HUES48 (cell line): ENCODE measurements at regions not wholly inside any gene's neighbourhood (a gene's known extent, or its start where the extent isn't known, plus 50 kb on each side); places are given as distances from the start of the nearest gene placed in this dataset.

Source experiments
- H3K27ac ChIP-seq: one replicate; pipeline ENCODE4 v1.7.0; 2013; ENCODE audit warnings: low read depth, low read length, inconsistent platforms
- H3K27me3 ChIP-seq: 2 replicates; pipeline ENCODE4 v1.6.1; 2013; ENCODE audit warnings: mild to moderate bottlenecking, low read length; ENCODE audit not compliant: control insufficient read depth, insufficient read depth
- H3K36me3 ChIP-seq: 2 replicates; pipeline ENCODE4 v1.6.1; 2013; ENCODE audit warnings: low read length; ENCODE audit not compliant: control insufficient read depth, insufficient read depth
- H3K4me1 ChIP-seq: 2 replicates; pipeline ENCODE4 v1.6.1; 2013; ENCODE audit warnings: mild to moderate bottlenecking, low read length; ENCODE audit not compliant: control insufficient read depth, insufficient read depth
- H3K4me3 ChIP-seq: 2 replicates; pipeline ENCODE4 v1.5.1; 2013; ENCODE audit warnings: mild to moderate bottlenecking, low read depth, low read length
- H3K9ac ChIP-seq: 2 replicates; pipeline ENCODE4 v1.6.1; 2013; ENCODE audit warnings: mild to moderate bottlenecking, low read depth, low read length, moderate library complexity
- H3K9me3 ChIP-seq: 2 replicates; pipeline ENCODE4 v1.6.1; 2013; ENCODE audit warnings: low read length; ENCODE audit not compliant: control insufficient read depth, insufficient read depth

DNA sequence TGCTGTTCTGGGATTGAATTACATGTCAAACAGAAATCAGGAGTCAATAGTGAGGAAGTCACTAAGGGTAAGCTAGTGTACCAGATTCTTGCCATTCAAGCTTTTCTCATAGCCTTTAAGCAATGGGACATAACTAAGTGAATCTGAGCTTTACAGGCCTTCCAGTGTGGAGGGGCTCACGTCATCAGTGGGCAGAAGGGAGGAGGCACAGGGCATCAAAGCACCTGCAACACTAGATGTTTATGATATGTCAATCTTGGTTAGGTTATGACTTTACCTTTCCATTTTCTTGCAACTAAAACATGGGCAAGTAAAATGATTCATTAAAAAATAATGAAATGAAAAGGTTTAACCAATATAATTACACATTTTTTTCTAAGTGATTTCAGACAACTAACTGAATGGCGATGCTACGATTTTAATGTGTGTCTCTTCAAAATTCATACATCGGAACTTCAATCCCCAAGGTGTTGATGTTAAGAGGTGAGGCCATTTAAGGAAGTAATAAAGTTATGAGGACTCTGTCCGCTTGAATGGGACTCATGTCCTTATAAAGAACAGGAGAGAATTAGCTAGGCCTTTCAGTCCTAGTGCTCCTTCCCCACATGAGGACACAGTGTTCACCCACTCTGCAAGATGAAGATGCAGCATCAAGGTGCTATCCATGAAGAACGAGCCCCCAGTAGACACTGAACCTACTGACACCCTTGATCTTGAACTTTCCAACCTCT lies 1169.2 kb upstream of the NXPH2 start:
- Histone ChIP-seq H3K9ac (no peak overlapping the region), H3K27ac (no peak overlapping the region), H3K9me3 (no peaks in the 10 kb centered on the region), H3K27me3 (no peaks in the 10 kb centered on the region), H3K4me1 (peaks cover 6% of the 10 kb centered on the region; the same call in 1 of the 2 replicates), H3K4me3 (no peak overlapping the region), H3K36me3 (no peaks in the 10 kb centered on the region)

DNA sequence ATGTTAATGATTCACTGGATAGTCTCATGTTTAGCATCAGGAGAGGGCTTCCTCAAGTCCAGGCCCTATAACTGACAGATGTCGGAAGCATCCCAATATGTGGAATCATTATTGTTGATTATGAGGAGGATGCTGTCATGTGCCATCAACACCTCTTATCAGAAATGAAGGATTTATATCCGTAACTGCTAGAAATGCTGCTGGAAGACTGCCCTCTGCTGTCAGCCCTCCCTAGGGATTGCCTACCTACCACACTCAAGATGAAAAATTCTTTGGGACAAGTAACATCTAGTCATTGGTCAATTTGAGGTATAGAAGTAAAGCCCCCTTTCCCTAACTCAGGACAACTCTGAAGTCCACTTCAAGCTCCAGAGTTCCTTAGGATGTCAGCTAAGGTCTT lies 1166.5 kb upstream of the NXPH2 start:
- Histone ChIP-seq H3K9me3 (no peaks in the 10 kb centered on the region), H3K4me1 (peaks cover 6% of the 10 kb centered on the region; the same call in 1 of the 2 replicates), H3K4me3 (no peak overlapping the region), H3K27me3 (no peaks in the 10 kb centered on the region), H3K9ac (no peak overlapping the region), H3K27ac (no peak overlapping the region), H3K36me3 (no peaks in the 10 kb centered on the region)

DNA sequence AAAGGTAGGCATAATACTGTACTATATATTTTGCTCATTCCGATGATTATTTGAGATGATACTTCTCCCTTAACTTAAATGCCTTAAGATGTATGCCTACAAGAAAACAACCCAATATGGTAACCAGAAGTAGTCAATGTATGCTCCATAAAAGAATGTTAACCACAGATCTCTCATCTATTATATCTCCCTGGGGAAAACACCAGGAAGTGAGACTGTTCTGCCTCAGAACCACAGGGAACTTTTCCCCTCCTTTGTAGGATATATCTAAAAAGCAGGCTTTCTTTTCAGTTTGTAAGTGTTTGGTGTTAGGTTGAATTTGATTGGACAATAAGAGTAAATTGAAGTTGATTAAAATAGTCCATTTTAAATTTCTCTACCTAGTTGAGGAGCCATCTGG lies 1160.5 kb upstream of the NXPH2 start:
- Histone ChIP-seq H3K36me3 (no peaks in the 10 kb centered on the region), H3K9me3 (no peaks in the 10 kb centered on the region), H3K27me3 (no peaks in the 10 kb centered on the region), H3K4me3 (no peak overlapping the region), H3K27ac (no peak overlapping the region), H3K9ac (no peak overlapping the region), H3K4me1 (no peaks in the 10 kb centered on the region)

DNA sequence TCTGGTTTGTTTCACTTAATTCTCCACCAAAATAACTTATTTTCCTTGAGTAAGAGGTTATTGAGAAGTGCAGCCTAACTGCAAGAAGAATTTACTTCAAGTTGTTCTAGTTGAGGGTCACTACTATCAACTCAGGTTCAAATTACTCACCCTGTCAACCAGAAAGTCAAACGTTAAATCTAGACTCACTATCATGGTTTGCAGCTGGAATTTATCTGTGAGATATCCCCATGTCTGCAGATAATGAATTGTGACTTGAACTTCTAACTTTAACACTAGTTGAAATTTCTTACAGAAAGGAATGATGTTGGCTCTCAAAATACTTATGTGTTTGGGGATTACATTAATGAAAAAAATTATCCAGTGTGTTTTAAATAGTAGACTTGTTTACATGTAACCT lies 1145.7 kb upstream of the NXPH2 start:
- peaks cover 8% of the 10 kb centered on the region; the same call in 1 of the 2 replicates for H3K4me1 ChIP-seq
- H3K27ac ChIP-seq, result no peak overlapping the region
- no peak overlapping the region for H3K4me3 ChIP-seq
- H3K9me3 ChIP-seq, result no peaks in the 10 kb centered on the region
- H3K9ac ChIP-seq, result no peak overlapping the region
- H3K27me3 ChIP-seq, result no peaks in the 10 kb centered on the region
- H3K36me3 ChIP-seq, result no peaks in the 10 kb centered on the region

DNA sequence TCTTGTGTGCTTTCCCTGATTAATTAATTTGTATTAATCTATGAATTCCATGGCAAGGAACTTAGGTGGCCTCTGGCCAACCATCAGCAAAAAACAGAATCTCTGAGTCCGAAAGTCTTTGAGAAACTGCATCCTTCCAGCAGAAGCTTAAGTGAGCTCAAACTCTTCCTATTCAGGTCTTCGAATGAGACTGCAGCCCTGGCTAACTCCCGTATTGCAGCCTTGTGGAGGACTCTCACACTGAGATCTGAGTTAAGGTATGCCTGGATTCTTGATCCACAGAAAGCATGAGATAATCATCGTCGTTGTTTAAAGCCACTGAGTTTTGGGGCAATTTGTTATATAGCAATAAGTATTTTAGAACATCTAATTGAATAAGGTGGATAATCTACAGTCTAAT lies 1143.9 kb upstream of the NXPH2 start:
- Histone ChIP-seq H3K27ac (no peak overlapping the region), H3K9me3 (no peaks in the 10 kb centered on the region), H3K36me3 (no peaks in the 10 kb centered on the region), H3K4me1 (peaks cover 14% of the 10 kb centered on the region), H3K4me3 (no peak overlapping the region), H3K27me3 (no peaks in the 10 kb centered on the region), H3K9ac (no peak overlapping the region)

DNA sequence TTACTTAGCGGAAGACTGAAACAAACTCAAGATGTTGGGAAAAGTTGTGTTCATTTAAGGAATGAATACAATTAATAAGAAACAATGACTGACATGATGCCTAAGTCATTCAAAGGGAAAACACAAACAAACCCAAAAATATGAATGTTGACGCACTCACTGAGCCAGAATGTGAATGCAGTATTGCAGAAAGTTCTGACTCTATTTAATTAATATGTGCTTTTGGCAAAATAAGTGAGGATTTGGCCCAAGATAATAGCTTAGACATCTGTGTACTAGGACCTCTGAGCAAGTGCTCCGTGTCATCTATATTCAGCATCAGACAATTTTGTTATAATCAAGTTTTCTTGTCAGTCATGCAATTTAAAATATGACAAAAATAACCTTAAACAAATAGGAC lies 1138.8 kb upstream of the NXPH2 start:
- Histone ChIP-seq H3K4me1 (peaks cover 7% of the 10 kb centered on the region), H3K4me3 (no peak overlapping the region), H3K27ac (no peak overlapping the region), H3K9me3 (no peaks in the 10 kb centered on the region), H3K36me3 (no peaks in the 10 kb centered on the region), H3K27me3 (no peaks in the 10 kb centered on the region), H3K9ac (no peak overlapping the region)

DNA sequence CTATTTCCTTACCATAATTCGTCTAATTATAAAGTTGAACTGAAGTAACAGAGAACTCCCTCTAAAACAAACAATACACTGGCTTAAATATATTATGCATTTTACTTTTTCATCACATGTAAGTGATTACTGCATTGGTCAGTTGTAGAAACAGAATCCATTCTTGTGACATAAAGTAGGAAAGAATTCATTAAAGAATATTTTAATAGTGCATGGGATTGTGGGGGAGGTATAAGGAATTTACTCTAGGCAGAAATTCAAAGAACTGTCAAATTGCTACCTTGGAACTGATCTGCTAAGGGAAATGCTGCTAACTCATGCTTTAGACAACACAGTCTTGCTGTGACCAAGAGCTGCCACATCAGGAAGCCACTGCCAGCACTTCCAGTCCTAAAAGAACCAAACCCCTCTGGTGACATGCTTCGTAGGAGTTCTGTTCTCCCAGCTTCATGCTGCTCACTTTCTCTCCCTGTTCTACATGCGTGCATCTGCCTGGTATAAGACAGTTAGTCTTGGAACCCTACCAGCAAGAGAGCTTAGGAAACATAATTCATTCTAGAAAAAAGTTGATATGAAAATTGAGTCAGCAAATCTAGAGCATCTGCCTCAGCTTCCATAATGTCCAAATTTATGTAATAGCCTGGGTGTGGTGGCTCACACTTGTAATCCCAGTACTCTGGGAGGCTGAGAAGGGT lies 1137.6 kb upstream of the NXPH2 start:
- Histone ChIP-seq H3K27ac (no peak overlapping the region), H3K36me3 (no peaks in the 10 kb centered on the region), H3K9me3 (no peaks in the 10 kb centered on the region), H3K9ac (no peak overlapping the region), H3K4me1 (peaks cover 7% of the 10 kb centered on the region), H3K27me3 (no peaks in the 10 kb centered on the region), H3K4me3 (no peak overlapping the region)

DNA sequence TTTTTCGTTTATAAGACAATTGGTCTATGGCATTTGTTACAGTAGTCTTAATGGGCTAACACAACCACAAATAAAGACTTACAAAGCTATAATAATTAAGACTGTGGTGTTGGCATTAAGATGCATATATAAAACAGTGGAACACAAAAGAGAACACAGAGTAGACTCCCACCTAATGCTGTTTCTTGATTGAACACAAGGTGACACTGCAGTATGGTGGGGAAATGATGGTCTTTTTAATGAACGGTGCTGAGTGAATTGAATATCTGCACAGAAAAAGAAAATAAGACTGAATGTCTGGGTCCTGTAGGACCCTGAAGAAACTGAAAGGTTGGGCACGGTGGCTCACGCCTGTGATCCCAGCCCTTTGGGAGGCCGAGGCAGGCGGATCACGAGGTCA lies 1136.6 kb upstream of the NXPH2 start:
- H3K36me3 ChIP-seq, result no peaks in the 10 kb centered on the region
- peaks cover 7% of the 10 kb centered on the region for H3K4me1 ChIP-seq
- H3K9me3 ChIP-seq, result no peaks in the 10 kb centered on the region
- H3K4me3 ChIP-seq, result no peak overlapping the region
- no peak overlapping the region for H3K27ac ChIP-seq
- H3K27me3 ChIP-seq, result no peaks in the 10 kb centered on the region
- H3K9ac ChIP-seq, result no peak overlapping the region

DNA sequence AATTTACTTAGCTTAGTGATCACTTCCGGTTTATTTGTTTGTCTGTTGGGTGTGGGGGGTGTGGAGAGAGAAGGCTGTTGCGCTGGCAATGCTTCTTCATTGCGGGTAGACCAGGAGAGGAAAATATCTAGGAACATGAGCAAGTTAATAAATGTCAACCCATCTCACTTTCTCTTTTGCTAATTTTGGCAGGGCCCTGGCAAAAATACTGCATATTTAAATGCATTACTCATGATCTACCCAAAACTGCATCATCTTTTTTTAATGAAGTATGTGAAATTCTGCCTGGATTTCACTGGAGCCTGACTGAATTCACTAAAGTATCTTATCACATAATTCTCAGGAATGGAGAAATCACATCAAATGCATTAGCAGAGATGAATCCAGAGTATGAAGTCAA lies 1131.0 kb upstream of the NXPH2 start:
- Histone ChIP-seq H3K9ac (no peak overlapping the region), H3K36me3 (no peaks in the 10 kb centered on the region), H3K27me3 (no peaks in the 10 kb centered on the region), H3K9me3 (no peaks in the 10 kb centered on the region), H3K27ac (no peak overlapping the region), H3K4me3 (no peak overlapping the region), H3K4me1 (no peaks in the 10 kb centered on the region)

DNA sequence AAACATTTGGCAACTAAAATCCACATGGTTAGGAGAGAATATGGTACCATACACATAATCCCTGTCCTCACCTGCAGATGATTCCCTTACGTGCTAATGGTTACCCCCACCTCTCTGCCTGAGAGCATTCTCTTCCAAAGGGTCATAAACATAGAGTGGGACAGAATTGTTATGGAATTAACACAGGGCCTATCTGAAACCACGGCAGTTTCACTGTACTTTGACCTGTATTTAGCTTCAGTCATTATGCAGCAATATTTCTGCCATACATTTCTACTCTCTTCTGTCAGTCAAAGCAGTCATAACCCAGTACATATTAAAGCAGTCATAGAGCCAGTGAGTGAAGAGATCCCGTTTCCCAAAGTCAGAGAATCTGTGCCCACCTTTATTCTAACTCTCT lies 1128.9 kb upstream of the NXPH2 start:
- no peak overlapping the region for H3K9ac ChIP-seq
- H3K9me3 ChIP-seq, result no peaks in the 10 kb centered on the region
- no peaks in the 10 kb centered on the region for H3K4me1 ChIP-seq
- H3K4me3 ChIP-seq, result no peak overlapping the region
- no peaks in the 10 kb centered on the region for H3K27me3 ChIP-seq
- H3K27ac ChIP-seq, result no peak overlapping the region
- no peaks in the 10 kb centered on the region for H3K36me3 ChIP-seq

DNA sequence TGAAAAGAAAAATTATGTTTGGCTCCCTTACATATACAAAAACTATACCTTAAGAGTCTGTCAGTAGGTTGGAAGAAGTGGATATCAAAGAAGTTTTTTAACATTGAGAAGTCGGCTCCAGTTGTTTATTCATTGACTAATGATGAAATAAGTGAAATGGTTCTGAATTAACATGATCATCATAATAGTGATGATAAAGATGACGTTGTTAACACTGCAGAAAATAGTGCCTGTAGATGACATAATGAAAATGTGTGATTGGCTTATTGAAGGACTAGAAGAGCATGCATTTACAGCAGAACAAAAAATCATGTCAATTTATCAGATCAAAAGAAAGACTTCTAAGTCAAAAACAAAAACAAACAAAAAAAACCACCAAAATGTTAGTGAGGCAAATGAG lies 1125.4 kb upstream of the NXPH2 start:
- no peak overlapping the region for H3K9ac ChIP-seq
- no peaks in the 10 kb centered on the region for H3K27me3 ChIP-seq
- no peaks in the 10 kb centered on the region for H3K9me3 ChIP-seq
- no peak overlapping the region for H3K4me3 ChIP-seq
- no peaks in the 10 kb centered on the region for H3K36me3 ChIP-seq
- H3K27ac ChIP-seq, result no peak overlapping the region
- H3K4me1 ChIP-seq, result no peaks in the 10 kb centered on the region
